ENCODE measurements at regions not wholly inside any gene's neighbourhood (a gene's known extent, or its start where the extent isn't known, plus 50 kb on each side); places are given as distances from the start of the nearest gene placed in this dataset.
"Not testable (repeated sequence)": the region's sequence is repeated elsewhere in the genome, so short reads cannot be mapped to it uniquely, and the experiment has no call there.

DNA sequence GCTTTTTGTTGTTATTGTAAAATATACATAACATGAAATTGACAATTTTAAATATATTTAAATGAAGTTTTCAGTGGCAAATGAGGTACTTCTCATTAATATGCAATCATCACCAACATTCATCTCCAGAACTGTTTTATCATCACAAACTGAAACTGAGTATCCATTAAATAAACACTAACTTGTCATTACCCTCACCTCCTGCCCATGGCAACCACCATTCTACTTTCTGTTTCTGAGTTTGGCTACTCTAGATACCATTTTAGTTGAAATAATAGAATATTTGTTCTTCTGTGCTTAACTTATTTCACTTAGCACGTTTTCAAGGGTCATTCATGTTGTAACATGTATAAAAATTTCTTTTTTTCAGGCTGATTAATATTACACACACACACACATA lies 834.3 kb downstream of the PLOD2 start:
- TF ChIP-seq, protein P1, sequence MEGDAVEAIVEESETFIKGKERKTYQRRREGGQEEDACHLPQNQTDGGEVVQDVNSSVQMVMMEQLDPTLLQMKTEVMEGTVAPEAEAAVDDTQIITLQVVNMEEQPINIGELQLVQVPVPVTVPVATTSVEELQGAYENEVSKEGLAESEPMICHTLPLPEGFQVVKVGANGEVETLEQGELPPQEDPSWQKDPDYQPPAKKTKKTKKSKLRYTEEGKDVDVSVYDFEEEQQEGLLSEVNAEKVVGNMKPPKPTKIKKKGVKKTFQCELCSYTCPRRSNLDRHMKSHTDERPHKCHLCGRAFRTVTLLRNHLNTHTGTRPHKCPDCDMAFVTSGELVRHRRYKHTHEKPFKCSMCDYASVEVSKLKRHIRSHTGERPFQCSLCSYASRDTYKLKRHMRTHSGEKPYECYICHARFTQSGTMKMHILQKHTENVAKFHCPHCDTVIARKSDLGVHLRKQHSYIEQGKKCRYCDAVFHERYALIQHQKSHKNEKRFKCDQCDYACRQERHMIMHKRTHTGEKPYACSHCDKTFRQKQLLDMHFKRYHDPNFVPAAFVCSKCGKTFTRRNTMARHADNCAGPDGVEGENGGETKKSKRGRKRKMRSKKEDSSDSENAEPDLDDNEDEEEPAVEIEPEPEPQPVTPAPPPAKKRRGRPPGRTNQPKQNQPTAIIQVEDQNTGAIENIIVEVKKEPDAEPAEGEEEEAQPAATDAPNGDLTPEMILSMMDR (conservative IDR thresholded peaks at IDR 0.05): no peak
- no peaks in the 10 kb centered on the region for H3K9me3 Mint-ChIP-seq
- no peaks in the 10 kb centered on the region for H3K27me3 Mint-ChIP-seq
- no peaks in the 10 kb centered on the region for H3K36me3 Mint-ChIP-seq
- H3K4me1 Mint-ChIP-seq (ENCODE audit: unreplicated experiment): no peaks in the 10 kb centered on the region
- H3K27ac Mint-ChIP-seq: no peak overlapping the region
- no peak for DNase-seq (ENCODE audit: extremely low spot score, unreplicated experiment)
- no peak overlapping the region for H3K4me3 Mint-ChIP-seq

DNA sequence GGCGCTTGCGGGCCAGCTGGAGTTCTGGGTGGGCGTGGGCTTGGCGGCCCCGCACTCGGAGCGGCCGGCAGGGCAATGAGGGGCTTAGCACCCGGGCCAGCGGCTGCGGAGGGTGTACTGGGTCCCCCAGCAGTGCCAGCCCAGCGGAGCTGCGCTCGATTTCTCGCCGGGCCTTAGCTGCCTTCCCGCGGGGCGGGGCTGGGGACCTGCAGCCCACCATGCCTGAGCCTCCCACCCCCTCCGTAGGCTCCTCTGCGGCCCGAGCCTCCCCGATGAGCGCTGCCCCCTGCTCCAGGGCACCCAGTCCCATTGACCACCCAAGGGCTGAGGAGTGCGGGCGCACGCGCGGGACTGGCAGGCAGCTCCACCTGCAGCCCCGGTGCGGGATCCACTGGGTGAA lies 827.6 kb downstream of the PLOD2 start:
- H3K4me1 Mint-ChIP-seq (ENCODE audit: unreplicated experiment); H3K36me3 Mint-ChIP-seq; H3K9me3 Mint-ChIP-seq; H3K27me3 Mint-ChIP-seq; H3K27ac Mint-ChIP-seq; DNase-seq (ENCODE audit: extremely low spot score, unreplicated experiment); H3K4me3 Mint-ChIP-seq: not testable (repeated sequence)

- no peak for DNase-seq (ENCODE audit: extremely low spot score, unreplicated experiment)
- H3K27me3 Mint-ChIP-seq: no peaks in the 10 kb centered on the region
- no peaks in the 10 kb centered on the region for H3K36me3 Mint-ChIP-seq
- no peaks in the 10 kb centered on the region for H3K4me1 Mint-ChIP-seq (ENCODE audit: unreplicated experiment)
- H3K9me3 Mint-ChIP-seq: no peaks in the 10 kb centered on the region
- H3K27ac Mint-ChIP-seq: no peak overlapping the region
- H3K4me3 Mint-ChIP-seq: peak overlapping the region; percentile 78
- TF ChIP-seq, protein P1 (conservative IDR thresholded peaks at IDR 0.05): no peak
These were observed 827.1 kb downstream of the PLOD2 start for GRCh38 chr3:145333931-145334330.

GRCh38 chr3:145355206-145355605 lies 805.8 kb downstream of the PLOD2 start:
- Mint-ChIP-seq H3K4me3 (no peak overlapping the region), H3K9me3 (peaks cover 20% of the 10 kb centered on the region), H3K27ac (no peak overlapping the region), H3K4me1 (ENCODE audit: unreplicated experiment) (no peaks in the 10 kb centered on the region), H3K36me3 (peaks cover 4% of the 10 kb centered on the region), H3K27me3 (no peaks in the 10 kb centered on the region)
- TF ChIP-seq, protein P1 (conservative IDR thresholded peaks at IDR 0.05): no peak
- DNase-seq (ENCODE audit: extremely low spot score, unreplicated experiment): no peak

GRCh38 chr3:145357453-145357852 lies 803.5 kb downstream of the PLOD2 start:
- TF ChIP-seq, protein P1 (conservative IDR thresholded peaks at IDR 0.05): no peak
- Mint-ChIP-seq H3K9me3 (peaks cover 20% of the 10 kb centered on the region), H3K27me3 (no peaks in the 10 kb centered on the region), H3K4me3 (no peak overlapping the region), H3K36me3 (peaks cover 4% of the 10 kb centered on the region), H3K4me1 (ENCODE audit: unreplicated experiment) (no peaks in the 10 kb centered on the region), H3K27ac (no peak overlapping the region)
- DNase-seq (ENCODE audit: extremely low spot score, unreplicated experiment): no peak

- Mint-ChIP-seq H3K4me1 (ENCODE audit: unreplicated experiment) (no peaks in the 10 kb centered on the region), H3K36me3 (peaks cover 4% of the 10 kb centered on the region), H3K9me3 (peaks cover 15% of the 10 kb centered on the region), H3K27me3 (no peaks in the 10 kb centered on the region), H3K4me3 (no peak overlapping the region), H3K27ac (no peak overlapping the region)
- TF ChIP-seq, protein P1 (conservative IDR thresholded peaks at IDR 0.05): no peak
- DNase-seq (ENCODE audit: extremely low spot score, unreplicated experiment): no peak
These were observed 801.9 kb downstream of the PLOD2 start for GRCh38 chr3:145359040-145359439.
